Pancreas (tissue), 10 donors: ENCODE measurements at regions not wholly inside any gene's neighbourhood (a gene's known extent, or its start where the extent isn't known, plus 50 kb on each side); places are given as distances from the start of the nearest gene placed in this dataset.

ENCODE experiments used
- ATAC-seq, 4 donors: fragments of 200-7000 bp; cut with Tn5 transposase; one replicate each; pipeline versions ENCODE4 v1.8.0 to v1.9.1; 2020; ENCODE audit warnings: mild to moderate bottlenecking in 4 of 4, moderate library complexity in 4 of 4
- DNase-seq, 6 donors: peaks; one replicate each; pipeline ENCODE4 v3.0.0-alpha.2; 2020
- FAIRE-seq: peaks from 2 replicates; lab custom pipeline; 2012; peaks lifted over from hg19 to GRCh38; lab: Jason Lieb, UNC
- H3K27ac ChIP-seq, 4 donors: fragments of 200-600 bp; sonication (generic); 1 replicate in 3 of 4; 2 replicates in 1 of 4; pipeline versions ENCODE4 v1.5.0 to v1.8.0; 2020
- H3K27me3 ChIP-seq, 4 donors: fragments of 200-600 bp; one replicate each; pipeline ENCODE4 v1.8.0; 2021
- H3K36me3 ChIP-seq, 3 donors: fragments of 200-600 bp; sonication (generic) in 1 of 3; one replicate each; pipeline versions ENCODE4 v1.5.0 to v1.8.0; 2020 to 2021
- H3K4me1 ChIP-seq, 3 donors: fragments of 200-600 bp; one replicate each; pipeline ENCODE4 v1.8.0; 2021
- H3K4me3 ChIP-seq, 4 donors: fragments of 200-600 bp; sonication (generic) in 2 of 4; one replicate each; pipeline versions ENCODE4 v1.5.0 to v1.8.0; 2020 to 2021
- H3K9me3 ChIP-seq, 4 donors: fragments of 200-600 bp; one replicate each; pipeline ENCODE4 v1.8.0; 2021
- CTCF ChIP-seq, 4 donors: fragments of 200-600 bp; sonication (generic) in 3 of 4; IDR thresholded peaks; one replicate each; pipeline versions ENCODE4 v1.5.0 to v1.8.0; 2021; ENCODE audit warnings: antibody characterized with exemption in 4 of 4
- WGBS, 2 donors: extraction: QIAGEN DNeasy Blood & Tissue Kit; methylation state at CpG; one replicate each; pipeline ENCODE4 v1.1.7; 2013; 5-methylcytosine and 5-hydroxymethylcytosine counted together
- intact Hi-C, 3 donors: fragments of 100-400 bp; cut with DNase I; formaldehyde crosslinking; loops; one replicate each; pipeline versions ENCODE4 v1.11.1 to v1.14.2; 2022
- donor health status: healthy with polysubstance abuse.
- donor health status: DM: no; HTN: no; CAD: no; lungs with moderate emphysema.
- donor health status: DM: no; HTN: no; CAD: no.
- donor health status: control.
- donor health status: control.
- donor health status: Bipolar disorder and iron deficiency.
- donor health status: DM: yes; HTN: yes; CAD: no.
- donor health status: DM: no; HTN: no; CAD: no.
- donor health status: DM: no; HTN: no; CAD: no.
- donor health status: DM: yes; HTN: yes; CAD: no.

- no peaks in the 10 kb centered on the region for H3K4me1 ChIP-seq
- H3K27ac ChIP-seq: no peak overlapping the region
- H3K4me3 ChIP-seq: no peak overlapping the region
- H3K27me3 ChIP-seq: no peaks in the 10 kb centered on the region
- no peaks in the 10 kb centered on the region for H3K36me3 ChIP-seq
- ATAC-seq (peak in 3 of 4 donors; percentile 30 to 61 (median 56)), FAIRE-seq (no peak), DNase-seq (no peak)
- intact Hi-C loops: no loop called here
- 77 to 80% methylated on average over 8 of the region's 8 CpGs for WGBS, 2 donors
- no peak for TF ChIP-seq CTCF (IDR thresholded peaks at IDR 0.05)
- no peaks in the 10 kb centered on the region for H3K9me3 ChIP-seq
Observed at GRCh38 chr1:94746635-94747525, 73.3 kb upstream of the SLC44A3 start.

DNA sequence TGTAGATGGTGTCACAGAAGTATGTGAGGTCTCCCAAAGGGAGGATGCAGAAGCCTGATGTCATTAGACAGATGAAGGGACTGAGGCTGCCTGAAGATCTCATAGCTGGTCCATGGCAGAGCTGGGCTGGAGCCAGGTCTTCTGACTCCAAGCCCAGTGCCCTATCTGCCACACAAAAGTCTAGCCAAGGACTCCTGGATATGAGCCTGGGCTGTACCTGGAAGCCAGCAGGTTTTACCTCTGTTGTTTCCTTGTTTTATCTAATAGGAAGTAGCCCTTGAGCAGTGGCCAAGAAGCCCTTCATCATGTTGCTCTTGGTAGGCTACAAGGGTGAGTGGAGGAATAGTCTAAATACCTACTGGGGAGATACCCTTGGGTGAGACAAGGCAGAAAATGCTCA lies 74.4 kb upstream of the SLC44A3 start:
- H3K9me3 ChIP-seq: no peaks in the 10 kb centered on the region
- ATAC-seq (peak in 3 of 4 donors; percentile 53 to 76 (median 62)), FAIRE-seq (no peak), DNase-seq (no peak)
- H3K27ac ChIP-seq: no peak overlapping the region
- no peaks in the 10 kb centered on the region for H3K27me3 ChIP-seq
- H3K4me1 ChIP-seq: no peaks in the 10 kb centered on the region
- no peaks in the 10 kb centered on the region for H3K36me3 ChIP-seq
- no peak overlapping the region for H3K4me3 ChIP-seq
- no peak for TF ChIP-seq CTCF (IDR thresholded peaks at IDR 0.05)
- intact Hi-C loops: no loop called here

DNA sequence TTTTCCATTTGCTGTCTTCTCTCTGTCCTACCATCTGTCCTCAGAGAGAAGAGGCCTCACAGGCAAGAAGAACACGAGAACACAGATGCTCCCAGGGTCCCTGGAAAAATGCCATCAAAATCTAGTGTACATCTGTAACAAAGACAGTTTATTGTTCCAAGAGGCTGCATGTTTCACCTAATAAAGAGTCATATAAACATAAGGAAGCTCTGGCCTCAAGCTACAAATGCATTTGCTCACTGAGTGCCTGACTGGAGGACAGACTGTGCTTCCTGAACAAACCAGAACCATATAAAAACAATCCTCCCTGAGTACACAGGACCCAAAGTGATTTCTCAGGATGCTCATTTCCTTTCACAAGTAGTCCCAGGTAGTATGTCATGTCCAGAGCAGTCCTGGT lies 76.3 kb upstream of the SLC44A3 start:
- peak in 1 of 4 donors; percentile 42 for ATAC-seq
- Histone ChIP-seq H3K27ac (no peak overlapping the region), H3K27me3 (no peaks in the 10 kb centered on the region), H3K9me3 (no peaks in the 10 kb centered on the region), H3K36me3 (no peaks in the 10 kb centered on the region), H3K4me1 (no peaks in the 10 kb centered on the region), H3K4me3 (no peak overlapping the region)
- no peak for DNase-seq
- no peak for TF ChIP-seq CTCF (IDR thresholded peaks at IDR 0.05)
- intact Hi-C loops: no loop called here
- 81 to 88% methylated on average over 1 of the region's 1 CpG for WGBS, 2 donors
- FAIRE-seq: peak; percentile 51

DNA sequence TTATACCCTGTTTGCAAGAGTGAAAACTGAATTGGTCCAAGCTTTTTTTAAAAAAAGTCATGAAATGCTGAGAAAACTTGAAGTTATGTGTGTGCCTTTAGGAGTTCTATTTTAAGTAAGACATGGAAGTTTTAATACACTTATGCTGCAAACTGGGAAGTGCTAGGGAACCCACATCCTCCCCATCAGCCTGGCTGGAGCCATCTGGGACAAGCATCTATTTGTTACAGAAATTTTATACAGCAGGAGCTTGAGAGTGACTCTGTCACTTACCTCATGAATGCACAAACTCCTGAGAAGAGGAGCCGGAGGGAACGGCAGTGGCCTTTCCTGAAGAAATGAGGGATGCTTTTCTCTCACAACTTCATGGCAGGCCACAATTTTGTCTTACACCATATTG lies 78.2 kb upstream of the SLC44A3 start:
- ATAC-seq (no peak), FAIRE-seq (no peak), DNase-seq (no peak)
- H3K27me3 ChIP-seq: no peaks in the 10 kb centered on the region
- 91 to 95% methylated on average over 2 of the region's 2 CpGs for WGBS, 2 donors
- no peak overlapping the region for H3K4me3 ChIP-seq
- H3K36me3 ChIP-seq: no peaks in the 10 kb centered on the region
- H3K9me3 ChIP-seq: no peaks in the 10 kb centered on the region
- H3K4me1 ChIP-seq: no peaks in the 10 kb centered on the region
- intact Hi-C loops: no loop called here
- TF ChIP-seq CTCF (IDR thresholded peaks at IDR 0.05): no peak
- no peak overlapping the region for H3K27ac ChIP-seq

DNA sequence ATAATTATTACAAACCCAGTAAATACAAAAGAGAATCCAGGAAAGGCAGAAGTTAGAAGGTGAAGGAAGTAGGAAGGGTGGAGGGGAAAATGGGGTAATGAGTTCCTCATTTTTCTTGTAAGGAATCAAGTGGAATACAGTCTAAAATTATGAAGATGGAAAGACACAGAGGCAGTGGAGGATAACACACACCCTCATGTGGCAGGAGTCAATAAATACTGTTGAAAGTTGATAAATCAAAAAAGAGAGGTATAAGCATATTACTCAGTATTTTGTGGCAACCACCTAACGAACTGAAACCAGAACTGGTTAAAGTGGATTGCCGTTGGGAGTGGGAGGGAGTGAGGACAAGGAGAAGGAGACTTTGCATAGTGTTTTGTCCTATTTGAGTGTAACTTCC lies 78.6 kb upstream of the SLC44A3 start:
- H3K27me3 ChIP-seq: no peaks in the 10 kb centered on the region
- no peak for TF ChIP-seq CTCF (IDR thresholded peaks at IDR 0.05)
- no peaks in the 10 kb centered on the region for H3K36me3 ChIP-seq
- H3K4me3 ChIP-seq: no peak overlapping the region
- ATAC-seq (no peak), FAIRE-seq (no peak), DNase-seq (no peak)
- WGBS, 2 donors: 76% methylated on average over 2 of the region's 2 CpGs
- H3K27ac ChIP-seq: no peak overlapping the region
- intact Hi-C loops: no loop called here
- no peaks in the 10 kb centered on the region for H3K9me3 ChIP-seq
- H3K4me1 ChIP-seq: no peaks in the 10 kb centered on the region
